CD14-positive monocyte (primary cell): ENCODE measurements at regions not wholly inside any gene's neighbourhood (a gene's known extent, or its start where the extent isn't known, plus 50 kb on each side); places are given as distances from the start of the nearest gene placed in this dataset.

ENCODE experiments used
- DNase-seq, 3 donors: peaks; one replicate each; pipeline ENCODE4 v3.0.0-alpha.2; 2011 to 2022
- H2AFZ ChIP-seq: 2 replicates; pipeline ENCODE4 v1.6.0; 2012; ENCODE audit warnings: mild to moderate bottlenecking, low read depth, low read length, inconsistent platforms; ENCODE audit not compliant: insufficient read depth, poor library complexity, severe bottlenecking
- H3K27ac ChIP-seq, 2 donors: 1 replicate in 1 of 2; 2 replicates in 1 of 2; pipeline ENCODE4 v1.5.1; 2012 to 2013; ENCODE audit warnings: low read length in 2 of 2, control low read depth in 1 of 2, inconsistent platforms in 1 of 2, low read depth in 1 of 2, mild to moderate bottlenecking in 1 of 2
- H3K27me3 ChIP-seq, 2 donors: one replicate each; pipeline versions ENCODE4 v1.6.0 to v1.6.1; 2011 to 2013; ENCODE audit warnings: low read length in 2 of 2; ENCODE audit not compliant: control insufficient read depth in 2 of 2, insufficient read depth in 2 of 2
- H3K36me3 ChIP-seq, 2 donors: replicated peaks in 1 of 2; 1 replicate in 1 of 2; 2 replicates in 1 of 2; pipeline versions ENCODE4 v1.5.1 to v1.6.1; 2012 to 2013; ENCODE audit warnings: low read length in 2 of 2, control low read depth in 1 of 2, inconsistent platforms in 1 of 2, mild to moderate bottlenecking in 1 of 2; ENCODE audit not compliant: insufficient read depth in 2 of 2, control insufficient read depth in 1 of 2
- H3K4me1 ChIP-seq, 2 donors: 1 replicate in 1 of 2; 2 replicates in 1 of 2; pipeline versions ENCODE4 v1.5.1 to v1.6.1; 2012 to 2013; ENCODE audit warnings: low read length in 2 of 2, control low read depth in 1 of 2, inconsistent platforms in 1 of 2, mild to moderate bottlenecking in 1 of 2, moderate library complexity in 1 of 2; ENCODE audit not compliant: insufficient read depth in 2 of 2, control insufficient read depth in 1 of 2
- H3K4me2 ChIP-seq: replicated peaks from 2 replicates; pipeline ENCODE3; 2012; ENCODE audit warnings: low read length, moderate library complexity, mild to moderate bottlenecking; ENCODE audit not compliant: poor library complexity, severe bottlenecking; ENCODE audit errors: extremely low read depth
- H3K4me3 ChIP-seq, 3 experiments: fragments of 200-600 bp in 1 of 3; sonication (generic) in 1 of 3; replicated peaks in 1 of 3; 1 replicate in 2 of 3; 2 replicates in 1 of 3; pipeline ENCODE4 v1.5.1; 2011 to 2013; ENCODE audit warnings: low read length in 3 of 3, mild to moderate bottlenecking in 3 of 3, control low read depth in 2 of 3, low read depth in 2 of 3, inconsistent platforms in 1 of 3, moderate library complexity in 1 of 3
- H3K79me2 ChIP-seq: 2 replicates; pipeline ENCODE4 v1.6.0; 2012; ENCODE audit warnings: mild to moderate bottlenecking, control low read depth, inconsistent platforms, low read length, moderate library complexity; ENCODE audit not compliant: insufficient read depth
- H3K9ac ChIP-seq: 2 replicates; pipeline ENCODE4 v1.6.0; 2017; ENCODE audit warnings: low read length, mild to moderate bottlenecking; ENCODE audit not compliant: insufficient read depth, poor library complexity, severe bottlenecking
- H3K9me3 ChIP-seq, 2 donors: replicated peaks in 1 of 2; 1 replicate in 1 of 2; 2 replicates in 1 of 2; pipeline versions ENCODE4 v1.5.1 to v1.6.1; 2012 to 2013; ENCODE audit warnings: low read length in 2 of 2, control low read depth in 1 of 2; ENCODE audit not compliant: control insufficient read depth in 1 of 2, insufficient read depth in 1 of 2
- H4K20me1 ChIP-seq: 2 replicates; pipeline ENCODE4 v1.6.0; 2012; ENCODE audit warnings: mild to moderate bottlenecking, low read length, control low read depth, moderate library complexity; ENCODE audit not compliant: insufficient read depth
- H3K27ac Mint-ChIP-seq, 7 donors: one replicate each; pipeline ENCODE4 v1.8.0; 2020; ENCODE audit warnings: mild to moderate bottlenecking in 7 of 7, mixed read lengths in 7 of 7, moderate library complexity in 6 of 7, inconsistent platforms in 2 of 7
- H3K27me3 Mint-ChIP-seq, 3 donors: one replicate each; pipeline ENCODE4 v1.8.0; 2021 to 2022; ENCODE audit warnings: low read depth in 3 of 3, mild to moderate bottlenecking in 3 of 3, mixed read lengths in 3 of 3, moderate library complexity in 3 of 3, inconsistent platforms in 1 of 3
- H3K36me3 Mint-ChIP-seq, 2 donors: one replicate each; pipeline ENCODE4 v1.8.0; 2020; ENCODE audit warnings: mixed read lengths in 2 of 2, inconsistent platforms in 1 of 2, mild to moderate bottlenecking in 1 of 2
- H3K4me1 Mint-ChIP-seq: one replicate; pipeline ENCODE4 v1.8.0; 2020; ENCODE audit warnings: mild to moderate bottlenecking, mixed read lengths
- H3K4me3 Mint-ChIP-seq, 2 donors: one replicate each; pipeline ENCODE4 v1.8.0; 2020; ENCODE audit warnings: mild to moderate bottlenecking in 2 of 2, mixed read lengths in 2 of 2, moderate library complexity in 1 of 2
- H3K9me3 Mint-ChIP-seq, 7 donors: one replicate each; pipeline ENCODE4 v1.8.0; 2020 to 2022; ENCODE audit warnings: mixed read lengths in 7 of 7, mild to moderate bottlenecking in 6 of 7, moderate library complexity in 6 of 7, inconsistent platforms in 2 of 7
- CTCF ChIP-seq: fragments of 200-600 bp; IDR thresholded peaks from one replicate; pipeline ENCODE4 v1.8.0; 2022; ENCODE audit warnings: antibody characterized with exemption, mild to moderate bottlenecking
- WGBS: methylation state at CpG from one replicate; pipeline ENCODE4 v1.1.5; 2013; ENCODE audit warnings: missing lambda C conversion rate; ENCODE audit not compliant: insufficient coverage; 5-methylcytosine and 5-hydroxymethylcytosine counted together
- intact Hi-C, 2 donors: fragments of 100-400 bp; cut with micrococcal nuclease; formaldehyde crosslinking; loops; one replicate each; pipeline versions ENCODE4 v1.15.0 to v1.15.1; 2023

GRCh38 chr2:16282511-16282910 lies 342.2 kb downstream of the MYCN start:
- Mint-ChIP-seq H3K27me3 (peaks cover 0 to 2% (median 0%) of the 10 kb centered on the region in 3 donors), H3K27ac (no peak overlapping the region)
- intact Hi-C loops: no loop called here

GRCh38 chr2:16281451-16282335 lies 341.3 kb downstream of the MYCN start:
- no peaks in the 10 kb centered on the region for H3K36me3 Mint-ChIP-seq
- H3K9ac ChIP-seq: no peak overlapping the region
- H3K27ac Mint-ChIP-seq: no peak overlapping the region
- H3K4me3 ChIP-seq: no peak overlapping the region
- H3K36me3 ChIP-seq: no peaks in the 10 kb centered on the region
- H3K79me2 ChIP-seq: no peaks in the 10 kb centered on the region
- H3K4me1 Mint-ChIP-seq: peaks cover 3% of the 10 kb centered on the region
- H2AFZ ChIP-seq: no peak overlapping the region
- no peaks in the 10 kb centered on the region for H3K9me3 ChIP-seq
- H3K4me2 ChIP-seq: no peak overlapping the region
- H3K27me3 ChIP-seq: no peaks in the 10 kb centered on the region
- peaks cover 0 to 2% (median 0%) of the 10 kb centered on the region in 3 donors for H3K27me3 Mint-ChIP-seq
- no peak for TF ChIP-seq CTCF
- H4K20me1 ChIP-seq: no peaks in the 10 kb centered on the region
- no peaks in the 10 kb centered on the region for H3K4me1 ChIP-seq
- intact Hi-C loops: no loop called here
- no peak overlapping the region for H3K27ac ChIP-seq
- no peaks in the 10 kb centered on the region for H3K9me3 Mint-ChIP-seq
- 64% methylated on average over 17 of the region's 20 CpGs for WGBS
- no peak overlapping the region for H3K4me3 Mint-ChIP-seq
- no peak for DNase-seq

More at GRCh38 chr2:16282511-16282910, 342.2 kb downstream of the MYCN start:
- Histone ChIP-seq H3K27me3 (no peaks in the 10 kb centered on the region), H3K36me3 (no peaks in the 10 kb centered on the region), H3K79me2 (no peaks in the 10 kb centered on the region), H3K9ac (no peak overlapping the region), H3K4me2 (no peak overlapping the region), H3K9me3 (no peaks in the 10 kb centered on the region), H3K4me1 (no peaks in the 10 kb centered on the region), H3K27ac (no peak overlapping the region), H2AFZ (no peak overlapping the region), H4K20me1 (no peaks in the 10 kb centered on the region), H3K4me3 (no peak overlapping the region)
- no peak for TF ChIP-seq CTCF
- Mint-ChIP-seq H3K4me1 (peaks cover 3% of the 10 kb centered on the region), H3K9me3 (no peaks in the 10 kb centered on the region), H3K36me3 (no peaks in the 10 kb centered on the region), H3K4me3 (no peak overlapping the region)
- no peak for DNase-seq
- no CpG with 5 or more reads among the region's 2 CpGs for WGBS
